ENCODE measurements at regions not wholly inside any gene's neighbourhood (a gene's known extent, or its start where the extent isn't known, plus 50 kb on each side); places are given as distances from the start of the nearest gene placed in this dataset.

- DNase-seq = no peak
Observed at GRCh38 chr20:51917886-51918535, 115.7 kb upstream of the SALL4 start.

DNA sequence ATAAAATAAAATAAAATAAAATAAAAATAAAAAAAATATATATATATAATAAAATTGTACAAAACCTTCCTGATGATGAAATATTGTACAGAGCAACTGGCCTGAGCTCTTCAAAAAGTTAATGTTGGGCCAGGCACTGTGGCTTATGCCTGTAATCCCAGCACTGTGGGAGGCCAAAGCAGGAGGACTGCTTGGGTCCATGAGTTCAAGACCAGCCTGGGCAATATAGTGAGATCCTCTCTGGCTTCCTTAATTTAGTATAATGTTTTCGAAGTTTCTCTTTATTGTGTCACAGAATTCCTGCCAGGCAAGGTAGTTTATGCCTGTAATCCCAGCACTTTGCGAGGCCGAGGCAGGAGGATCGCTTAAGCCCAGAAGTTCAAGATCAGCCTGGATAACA lies 113.9 kb upstream of the SALL4 start:
- DNase-seq = no peak

GRCh38 chr20:51914758-51915157 lies 112.4 kb upstream of the SALL4 start:
- DNase-seq = no peak

DNA sequence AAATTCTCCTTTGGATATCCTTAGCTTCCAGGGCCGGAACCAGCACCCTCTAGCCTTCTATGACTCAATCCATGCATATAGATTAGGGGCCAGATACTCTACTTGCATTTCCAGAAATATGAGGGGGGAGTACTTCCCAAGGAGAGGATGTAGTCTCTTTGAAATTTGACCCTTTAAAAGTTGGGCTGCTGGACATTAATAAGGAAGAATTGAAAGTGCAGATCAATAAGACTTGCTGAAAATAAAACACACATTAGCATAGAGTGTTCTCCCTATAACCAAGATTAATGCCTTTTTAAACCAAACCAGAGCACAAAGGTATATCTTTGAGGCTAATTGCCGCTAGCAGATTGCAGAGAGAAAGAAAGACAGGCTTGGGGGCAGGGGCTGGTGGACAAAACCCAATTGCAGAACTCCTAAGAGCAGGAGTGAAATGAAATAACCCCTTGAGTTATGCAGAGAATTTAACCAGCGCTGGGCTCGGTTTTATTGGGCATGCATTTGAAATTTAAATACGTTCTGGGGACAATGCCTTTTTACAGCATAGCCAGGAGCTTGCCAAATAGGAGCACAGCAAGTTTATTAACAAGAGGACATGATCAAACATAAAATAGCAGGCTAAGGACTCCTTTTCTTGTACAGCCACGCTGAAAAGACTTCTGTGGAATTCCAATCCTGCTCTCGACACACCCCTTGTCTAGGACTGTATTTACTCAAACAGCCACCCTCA lies 108.2 kb upstream of the SALL4 start:
- no peak for DNase-seq

- no peak for DNase-seq
Observed at GRCh38 chr20:51906679-51907078, 104.4 kb upstream of the SALL4 start.

GRCh38 chr20:51906049-51906448 lies 103.7 kb upstream of the SALL4 start:
- DNase-seq = no peak

DNA sequence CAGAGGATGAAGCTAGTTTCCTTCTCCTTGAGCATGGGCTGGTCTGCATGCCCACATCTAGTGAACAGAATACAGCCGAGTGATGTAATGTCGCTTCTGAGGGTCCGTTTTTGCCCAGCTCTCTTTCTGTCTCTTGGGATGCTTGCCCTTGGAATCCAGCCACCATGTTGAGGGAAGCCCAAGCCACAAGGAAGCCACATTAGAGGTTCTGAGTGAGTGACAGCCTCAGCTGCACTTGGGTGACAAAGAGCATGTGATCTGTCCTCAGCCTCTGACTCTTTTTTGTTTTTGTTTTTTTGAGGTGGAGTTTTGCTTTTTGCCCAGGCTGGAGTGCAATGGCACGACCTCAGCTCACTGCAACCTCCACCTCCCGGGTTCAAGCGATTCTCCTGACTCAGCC lies 100.6 kb upstream of the SALL4 start:
- DNase-seq = no peak

GRCh38 chr20:51900443-51900842 lies 98.1 kb upstream of the SALL4 start:
- DNase-seq = no peak

- DNase-seq = no peak
Observed at GRCh38 chr20:51899674-51900073, 97.4 kb upstream of the SALL4 start.

DNA sequence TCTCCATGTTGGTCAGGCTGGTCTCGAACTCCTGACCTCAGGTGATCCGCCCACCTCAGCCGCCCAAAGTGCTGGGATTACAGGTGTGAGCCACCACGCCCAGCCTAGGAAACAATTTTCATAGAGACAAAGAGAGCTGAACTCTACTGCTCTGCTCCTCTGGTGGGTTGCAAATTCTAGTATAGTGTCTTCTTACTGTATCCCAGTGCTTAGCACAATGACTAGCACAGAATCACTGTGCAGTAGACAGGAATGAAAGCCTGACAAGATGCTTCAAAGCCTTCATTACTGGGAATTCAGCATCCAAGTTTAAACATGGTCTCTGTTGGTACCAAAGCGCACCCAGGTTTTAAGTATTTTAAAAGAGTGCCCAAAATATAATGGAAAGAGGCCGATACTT lies 96.5 kb upstream of the SALL4 start:
- no peak for DNase-seq

DNA sequence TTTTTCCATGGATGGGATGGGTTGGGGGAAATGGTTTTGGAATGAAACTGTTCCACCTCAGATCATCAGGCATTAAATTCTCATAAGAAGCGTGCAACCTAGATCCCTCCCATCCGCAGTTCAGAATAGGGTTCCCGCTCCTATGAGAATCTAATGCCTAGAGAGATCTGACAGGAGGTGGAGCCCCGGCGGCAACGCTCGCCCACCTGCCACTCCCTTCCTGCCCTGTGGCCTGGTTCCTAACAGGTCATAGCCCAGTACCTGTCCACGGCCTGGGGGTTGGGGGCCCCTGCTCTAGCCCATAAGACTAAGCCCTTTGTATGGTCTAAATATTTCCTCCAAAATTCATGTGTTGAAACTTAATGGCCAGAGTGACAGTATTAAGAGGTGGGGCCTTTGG lies 92.3 kb upstream of the SALL4 start:
- no peak for DNase-seq

GRCh38 chr20:51894201-51894600 lies 91.9 kb upstream of the SALL4 start:
- no peak for DNase-seq

- DNase-seq = no peak
Observed at GRCh38 chr20:51893723-51894122, 91.4 kb upstream of the SALL4 start.

GRCh38 chr20:51890003-51890402 lies 87.7 kb upstream of the SALL4 start:
- DNase-seq = no peak

DNA sequence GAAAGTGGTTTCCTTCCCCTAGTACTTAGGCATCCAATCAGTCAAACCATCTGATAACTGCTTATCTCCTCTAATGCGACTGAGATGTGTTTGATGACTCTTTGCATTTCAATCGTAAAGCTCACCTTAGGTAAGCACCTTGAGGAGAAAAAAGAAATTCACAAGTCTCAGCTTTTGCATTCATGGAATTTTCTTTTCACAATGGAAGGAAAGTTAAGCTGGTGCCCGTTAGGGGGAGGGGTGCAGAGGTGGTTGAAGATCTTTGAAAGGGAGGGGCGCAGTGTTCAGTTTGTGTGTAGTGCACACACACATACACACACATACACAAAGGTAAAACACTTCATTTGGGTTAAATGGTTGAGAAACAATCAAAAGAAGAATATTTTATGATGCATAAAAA lies 87.1 kb upstream of the SALL4 start:
- DNase-seq = no peak

DNA sequence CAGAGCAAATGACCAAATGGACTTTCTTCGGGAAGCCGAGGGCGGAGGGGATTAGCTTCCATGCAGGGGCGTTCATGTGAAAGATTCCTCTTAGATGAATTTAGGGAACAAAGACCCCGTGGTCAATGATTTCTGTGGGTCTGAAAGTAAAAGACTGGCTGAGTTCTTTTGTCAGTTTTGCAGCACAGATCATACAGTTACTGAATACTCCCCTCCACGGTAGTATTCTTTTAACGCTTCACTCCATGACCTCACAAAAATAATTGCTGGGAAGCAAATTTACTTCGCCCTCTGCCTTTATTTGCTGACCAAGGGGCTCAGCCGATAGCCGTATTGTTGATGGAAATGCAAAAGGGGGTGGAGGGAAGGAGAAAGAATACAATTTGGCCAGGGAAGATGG lies 86.0 kb upstream of the SALL4 start:
- no peak for DNase-seq

GRCh38 chr20:51886891-51887608 lies 84.7 kb upstream of the SALL4 start:
- DNase-seq = no peak

- DNase-seq = no peak
Observed at GRCh38 chr20:51886341-51886740, 84.0 kb upstream of the SALL4 start.

DNA sequence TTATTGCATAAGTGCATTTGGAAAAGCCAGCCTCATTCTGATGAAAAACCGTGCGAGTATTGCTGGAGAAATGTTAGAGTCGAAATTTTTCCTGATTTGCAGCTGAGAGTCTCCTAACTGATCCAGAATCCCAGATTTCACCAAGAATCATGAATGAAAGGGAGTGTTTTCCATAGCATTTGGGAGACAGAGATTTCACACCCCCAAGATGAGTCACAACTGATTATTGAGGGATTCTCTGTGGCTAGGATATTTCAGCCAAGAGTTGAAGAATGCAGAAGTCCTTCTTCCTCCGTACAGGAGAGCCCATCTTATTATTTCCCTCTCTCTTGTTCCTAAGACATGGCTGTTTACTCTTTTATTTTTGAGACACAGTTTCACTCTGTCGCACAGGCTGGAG lies 82.2 kb upstream of the SALL4 start:
- DNase-seq = no peak

DNA sequence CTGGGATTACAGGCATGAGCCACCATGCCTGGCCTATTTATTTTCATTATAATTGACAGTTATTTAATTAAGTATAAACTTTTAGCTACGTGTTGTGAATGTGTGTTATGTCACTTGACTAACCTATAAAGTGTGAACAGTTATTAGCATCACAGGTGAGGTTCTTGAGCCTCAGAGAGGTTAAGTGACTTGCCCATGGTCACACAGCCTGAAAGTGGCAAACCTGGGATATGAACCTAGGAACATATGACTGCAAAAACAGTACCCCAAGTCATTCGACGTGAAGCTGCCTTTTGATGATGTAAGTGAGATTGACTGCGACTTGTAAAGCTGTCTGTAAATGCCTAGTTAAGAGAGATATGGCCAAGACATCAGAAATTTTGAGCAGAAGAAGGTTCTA lies 77.9 kb upstream of the SALL4 start:
- no peak for DNase-seq

- DNase-seq = no peak
Observed at GRCh38 chr20:51876313-51876940, 74.1 kb upstream of the SALL4 start.

DNA sequence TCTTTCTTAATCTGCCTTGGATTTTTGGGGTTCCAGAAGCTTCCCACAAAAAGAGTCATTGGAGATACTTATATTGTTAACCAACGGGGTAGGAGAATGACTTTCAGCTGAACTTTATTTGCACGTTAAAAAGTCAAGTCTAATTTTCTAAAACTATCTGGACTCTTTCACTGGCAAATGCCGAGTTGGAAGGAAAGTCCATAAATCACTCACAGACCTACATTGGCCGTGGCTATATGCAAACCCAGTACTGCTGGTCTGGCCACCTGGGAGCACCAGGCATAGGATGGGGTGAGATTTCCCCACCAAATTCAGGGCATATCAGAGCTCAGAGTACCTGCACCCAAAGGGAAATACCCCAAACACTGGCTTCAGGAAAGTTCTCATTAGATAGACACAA lies 71.3 kb upstream of the SALL4 start:
- no peak for DNase-seq

- DNase-seq = no peak
Observed at GRCh38 chr20:51871943-51872342, 69.6 kb upstream of the SALL4 start.

DNA sequence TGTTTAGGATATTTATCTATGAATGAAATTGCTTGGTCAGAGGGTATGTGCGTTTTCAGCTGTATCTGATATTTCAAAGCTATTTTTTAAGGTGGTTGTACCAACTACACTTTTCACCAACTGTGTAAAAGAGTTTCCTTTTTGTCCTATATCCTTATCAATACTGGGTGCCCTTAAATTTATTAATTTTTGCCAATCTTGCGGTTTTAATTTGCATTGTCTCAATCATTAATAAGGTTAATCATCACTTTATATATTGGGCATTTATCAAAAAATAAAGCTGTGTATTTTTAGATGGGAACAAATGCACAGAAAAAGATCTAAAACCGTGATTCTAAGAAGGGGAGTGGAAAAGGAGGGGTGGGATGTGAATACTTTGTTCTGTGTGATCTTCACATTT lies 66.7 kb upstream of the SALL4 start:
- DNase-seq = no peak
